IPS DF 4.7 (cell line): ENCODE measurements at regions not wholly inside any gene's neighbourhood (a gene's known extent, or its start where the extent isn't known, plus 50 kb on each side); places are given as distances from the start of the nearest gene placed in this dataset.
"Not testable (repeated sequence)": the region's sequence is repeated elsewhere in the genome, so short reads cannot be mapped to it uniquely, and the experiment has no call there.

Experiments used
- DNase-seq: peaks from one replicate; pipeline ENCODE4 v3.0.0-alpha.2; 2013; ENCODE audit warnings: low spot score; ENCODE audit errors: extremely low read depth

GRCh38 chr6:14889611-14890593 is 356.0 kb upstream of the JARID2 start:
- DNase-seq, result no peak

- DNase-seq, result not testable (repeated sequence)
Measured at GRCh38 chr6:14891820-14892375, 354.0 kb upstream of the JARID2 start.

- DNase-seq, result no peak
Measured at GRCh38 chr6:14894105-14894504, 351.8 kb upstream of the JARID2 start.

GRCh38 chr6:14896475-14896874 is 349.4 kb upstream of the JARID2 start:
- DNase-seq, result no peak

GRCh38 chr6:14897831-14898230 is 348.0 kb upstream of the JARID2 start:
- DNase-seq, result no peak

GRCh38 chr6:14899441-14899840 is 346.4 kb upstream of the JARID2 start:
- DNase-seq, result not testable (repeated sequence)

GRCh38 chr6:14900919-14901318 is 344.9 kb upstream of the JARID2 start:
- no peak for DNase-seq

GRCh38 chr6:14903176-14904038 is 342.5 kb upstream of the JARID2 start:
- DNase-seq, result no peak

GRCh38 chr6:14905201-14905600 is 340.7 kb upstream of the JARID2 start:
- no peak for DNase-seq

- no peak for DNase-seq
Measured at GRCh38 chr6:14906621-14907020, 339.2 kb upstream of the JARID2 start.

GRCh38 chr6:14910692-14911547 is 334.9 kb upstream of the JARID2 start:
- DNase-seq, result no peak

GRCh38 chr6:14912226-14912625 is 333.6 kb upstream of the JARID2 start:
- DNase-seq, result no peak

GRCh38 chr6:14912706-14913105 is 333.2 kb upstream of the JARID2 start:
- no peak for DNase-seq

GRCh38 chr6:14913931-14914330 is 331.9 kb upstream of the JARID2 start:
- DNase-seq, result no peak

GRCh38 chr6:14915888-14916832 is 329.7 kb upstream of the JARID2 start:
- no peak for DNase-seq

GRCh38 chr6:14917109-14917910 is 328.6 kb upstream of the JARID2 start:
- DNase-seq, result no peak

- no peak for DNase-seq
Measured at GRCh38 chr6:14918200-14918907, 327.5 kb upstream of the JARID2 start.

- DNase-seq, result no peak
Measured at GRCh38 chr6:14919038-14919670, 326.7 kb upstream of the JARID2 start.
